Right atrium auricular region (tissue), 2 donors: ENCODE measurements at regions not wholly inside any gene's neighbourhood (a gene's known extent, or its start where the extent isn't known, plus 50 kb on each side); places are given as distances from the start of the nearest gene placed in this dataset.
"Not testable (repeated sequence)": the region's sequence is repeated elsewhere in the genome, so short reads cannot be mapped to it uniquely, and the experiment has no call there.

Source experiments
- DNase-seq: peaks from one replicate; pipeline ENCODE4 v3.0.0-alpha.2; 2019; ENCODE audit warnings: low spot score
- H3K27ac ChIP-seq, 2 donors: fragments of 200-600 bp; sonication (generic); 1 replicate in 1 of 2; 2 replicates in 1 of 2; pipeline ENCODE4 v1.5.1; 2016 to 2019
- H3K27me3 ChIP-seq, 2 donors: fragments of 200-600 bp; sonication (generic); one replicate each; pipeline versions ENCODE4 v1.5.1 to v1.6.0; 2017 to 2019
- H3K36me3 ChIP-seq: fragments of 200-600 bp; sonication (generic); one replicate; pipeline ENCODE4 v1.5.1; 2016
- H3K4me1 ChIP-seq, 2 donors: fragments of 200-600 bp; sonication (generic); one replicate each; pipeline versions ENCODE4 v1.5.1 to v1.6.0; 2017 to 2019
- H3K4me3 ChIP-seq, 2 donors: fragments of 200-600 bp; sonication (generic); 1 replicate in 1 of 2; 2 replicates in 1 of 2; pipeline ENCODE4 v1.5.1; 2017 to 2019; ENCODE audit warnings: mild to moderate bottlenecking in 1 of 2, moderate library complexity in 1 of 2
- H3K9me3 ChIP-seq, 2 donors: fragments of 200-600 bp; sonication (generic); one replicate each; pipeline ENCODE4 v1.5.1; 2019
- CTCF ChIP-seq, 2 donors: fragments of 200-600 bp; sonication (generic); IDR thresholded peaks; one replicate each; pipeline ENCODE4 v1.5.1; 2019; ENCODE audit warnings: antibody characterized with exemption in 2 of 2

DNA sequence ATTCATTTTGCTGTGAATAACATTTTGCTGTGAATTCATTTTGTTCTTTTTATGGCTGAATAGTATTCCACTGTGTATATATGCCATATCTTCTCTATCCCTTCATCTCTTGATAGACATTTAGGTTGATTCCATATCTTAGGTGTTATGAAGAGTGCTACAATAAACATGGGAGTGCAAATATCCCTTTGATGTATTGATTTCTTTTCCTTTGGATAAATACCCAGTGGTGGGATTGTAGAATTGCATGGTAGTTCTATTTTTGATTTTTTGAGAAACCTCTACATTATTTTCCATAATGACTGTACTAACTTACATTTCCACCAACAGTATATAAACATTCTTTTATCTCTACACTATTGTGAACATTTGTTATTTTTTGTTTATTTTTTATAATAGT, 555.9 kb downstream of the PDHA2 start:
- TF ChIP-seq CTCF (IDR thresholded peaks at IDR 0.05): no peak
- no peaks in the 10 kb centered on the region for H3K36me3 ChIP-seq
- no peak overlapping the region for H3K27ac ChIP-seq
- no peak for DNase-seq
- H3K4me1 ChIP-seq: no peaks in the 10 kb centered on the region
- no peaks in the 10 kb centered on the region for H3K27me3 ChIP-seq
- no peak overlapping the region for H3K4me3 ChIP-seq
- peaks cover 0 to 7% of the 10 kb centered on the region in 2 donors for H3K9me3 ChIP-seq

DNA sequence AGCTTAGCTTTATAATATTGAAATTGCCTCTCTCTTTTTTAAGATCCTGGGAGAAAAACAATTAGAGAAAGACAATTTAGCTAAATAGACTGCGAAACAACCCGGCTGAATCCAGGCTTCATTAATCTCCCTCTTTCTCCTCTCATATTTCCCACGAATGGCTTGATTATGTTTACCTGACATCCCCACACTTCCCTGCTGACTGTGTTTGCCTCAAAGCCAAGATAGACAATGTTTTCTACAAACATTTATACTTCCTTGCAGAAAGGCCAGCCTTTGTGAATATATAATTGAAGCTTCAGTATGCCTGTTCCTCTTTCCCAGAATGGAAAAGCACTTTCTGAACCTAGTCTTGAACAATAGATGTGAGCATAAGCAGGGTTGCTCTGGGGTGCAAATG, 566.8 kb downstream of the PDHA2 start:
- no peak overlapping the region for H3K4me3 ChIP-seq
- no peaks in the 10 kb centered on the region for H3K36me3 ChIP-seq
- H3K27ac ChIP-seq: no peak overlapping the region
- TF ChIP-seq CTCF (IDR thresholded peaks at IDR 0.05): no peak
- no peaks in the 10 kb centered on the region for H3K4me1 ChIP-seq
- H3K27me3 ChIP-seq: no peaks in the 10 kb centered on the region
- no peak for DNase-seq
- H3K9me3 ChIP-seq: no peaks in the 10 kb centered on the region

DNA sequence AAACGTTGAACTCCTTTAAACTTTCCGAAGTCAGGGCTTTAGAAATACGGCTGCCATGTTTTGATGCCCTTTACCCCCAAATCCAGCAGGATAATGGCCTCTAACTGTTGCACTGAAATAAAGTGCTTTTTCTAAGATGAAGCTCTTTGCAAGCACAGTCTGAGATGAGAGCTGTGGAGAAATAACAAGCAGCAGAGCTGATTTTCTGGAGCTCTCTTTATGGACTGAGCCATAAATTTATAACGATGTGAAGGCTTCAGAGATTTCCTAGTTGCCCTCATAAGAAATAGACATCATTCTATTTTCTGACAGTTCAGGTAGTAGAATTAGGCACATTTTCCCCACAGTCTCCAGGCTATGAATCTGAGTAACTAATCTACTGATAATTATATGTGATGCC, 567.3 kb downstream of the PDHA2 start:
- Histone ChIP-seq H3K4me3 (no peak overlapping the region), H3K27me3 (no peaks in the 10 kb centered on the region), H3K4me1 (no peaks in the 10 kb centered on the region), H3K36me3 (no peaks in the 10 kb centered on the region), H3K9me3 (no peaks in the 10 kb centered on the region), H3K27ac (no peak overlapping the region)
- TF ChIP-seq CTCF (IDR thresholded peaks at IDR 0.05): no peak
- DNase-seq: no peak

GRCh38 chr4:96407738-96408463, 568.0 kb downstream of the PDHA2 start:
- no peaks in the 10 kb centered on the region for H3K27me3 ChIP-seq
- no peak for DNase-seq
- H3K36me3 ChIP-seq: no peaks in the 10 kb centered on the region
- H3K27ac ChIP-seq: no peak overlapping the region
- H3K9me3 ChIP-seq: no peaks in the 10 kb centered on the region
- no peaks in the 10 kb centered on the region for H3K4me1 ChIP-seq
- no peak overlapping the region for H3K4me3 ChIP-seq
- TF ChIP-seq CTCF (IDR thresholded peaks at IDR 0.05): no peak

DNA sequence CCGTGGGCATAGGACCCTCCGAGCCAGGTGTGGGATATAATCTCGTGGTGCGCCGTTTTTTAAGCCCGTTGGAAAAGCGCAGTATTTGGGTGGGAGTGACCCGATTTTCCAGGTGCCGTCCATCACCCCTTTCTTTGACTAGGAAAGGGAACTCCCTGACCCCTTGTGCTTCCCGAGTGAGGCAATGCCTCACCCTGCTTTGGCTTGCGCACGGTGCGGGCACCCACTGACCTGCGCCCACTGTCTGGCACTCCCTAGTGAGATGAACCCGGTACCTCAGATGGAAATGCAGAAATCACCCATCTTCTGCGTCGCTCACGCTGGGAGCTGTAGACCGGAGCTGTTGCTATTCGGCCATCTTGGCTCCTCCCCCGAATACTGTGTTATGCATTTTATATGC, 575.0 kb downstream of the PDHA2 start:
- not testable (repeated sequence) for H3K4me3 ChIP-seq, H3K4me1 ChIP-seq, DNase-seq, H3K36me3 ChIP-seq, H3K9me3 ChIP-seq, H3K27ac ChIP-seq, H3K27me3 ChIP-seq

DNA sequence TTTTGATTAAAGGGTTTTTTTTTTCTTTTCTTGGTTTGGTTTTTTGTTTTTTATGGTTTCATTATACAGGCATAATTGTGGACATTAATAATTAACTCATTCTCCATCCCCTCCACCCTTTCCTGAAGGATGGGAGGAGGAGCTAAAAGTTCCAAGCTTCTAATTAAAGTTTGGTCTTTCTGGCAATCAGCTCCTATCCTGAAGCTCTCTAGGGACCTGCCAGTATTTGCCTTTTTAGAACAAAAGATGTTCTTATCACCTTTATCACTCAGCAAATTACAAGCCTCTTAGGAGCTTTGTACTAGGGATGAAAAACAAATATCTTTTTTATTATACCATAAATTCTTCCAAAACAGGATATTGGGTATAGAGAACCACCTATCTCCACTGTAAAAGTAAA, 589.8 kb downstream of the PDHA2 start:
- DNase-seq: no peak
- no peaks in the 10 kb centered on the region for H3K36me3 ChIP-seq
- TF ChIP-seq CTCF (IDR thresholded peaks at IDR 0.05): no peak
- no peaks in the 10 kb centered on the region for H3K4me1 ChIP-seq
- no peaks in the 10 kb centered on the region for H3K9me3 ChIP-seq
- no peaks in the 10 kb centered on the region for H3K27me3 ChIP-seq
- no peak overlapping the region for H3K27ac ChIP-seq
- H3K4me3 ChIP-seq: no peak overlapping the region
